Fibroblast of lung (primary cell): ENCODE measurements at regions not wholly inside any gene's neighbourhood (a gene's known extent, or its start where the extent isn't known, plus 50 kb on each side); places are given as distances from the start of the nearest gene placed in this dataset.

ENCODE experiments used
- EZH2 ChIP-seq: IDR thresholded peaks from 2 replicates; pipeline ENCODE4 v1.5.1; 2012; ENCODE audit warnings: low read length, control low read depth, mild to moderate bottlenecking; ENCODE audit errors: missing control alignments
- TF ChIP-seq, protein P1 (sequence below), 2 donors: IDR thresholded peaks in 1 of 2; conservative IDR thresholded peaks in 1 of 2; 1 replicate in 1 of 2; 2 replicates in 1 of 2; pipeline ENCODE4 v1.5.1; 2011 to 2012; ENCODE audit warnings: low read length in 2 of 2, control low read depth in 1 of 2, inconsistent platforms in 1 of 2, low read depth in 1 of 2, mild to moderate bottlenecking in 1 of 2

GRCh38 chr22:25490896-25491295, 73.6 kb upstream of the GRK3 start:
- TF ChIP-seq, protein P1, sequence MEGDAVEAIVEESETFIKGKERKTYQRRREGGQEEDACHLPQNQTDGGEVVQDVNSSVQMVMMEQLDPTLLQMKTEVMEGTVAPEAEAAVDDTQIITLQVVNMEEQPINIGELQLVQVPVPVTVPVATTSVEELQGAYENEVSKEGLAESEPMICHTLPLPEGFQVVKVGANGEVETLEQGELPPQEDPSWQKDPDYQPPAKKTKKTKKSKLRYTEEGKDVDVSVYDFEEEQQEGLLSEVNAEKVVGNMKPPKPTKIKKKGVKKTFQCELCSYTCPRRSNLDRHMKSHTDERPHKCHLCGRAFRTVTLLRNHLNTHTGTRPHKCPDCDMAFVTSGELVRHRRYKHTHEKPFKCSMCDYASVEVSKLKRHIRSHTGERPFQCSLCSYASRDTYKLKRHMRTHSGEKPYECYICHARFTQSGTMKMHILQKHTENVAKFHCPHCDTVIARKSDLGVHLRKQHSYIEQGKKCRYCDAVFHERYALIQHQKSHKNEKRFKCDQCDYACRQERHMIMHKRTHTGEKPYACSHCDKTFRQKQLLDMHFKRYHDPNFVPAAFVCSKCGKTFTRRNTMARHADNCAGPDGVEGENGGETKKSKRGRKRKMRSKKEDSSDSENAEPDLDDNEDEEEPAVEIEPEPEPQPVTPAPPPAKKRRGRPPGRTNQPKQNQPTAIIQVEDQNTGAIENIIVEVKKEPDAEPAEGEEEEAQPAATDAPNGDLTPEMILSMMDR (conservative IDR thresholded peaks at IDR 0.05 in 1 of 2, IDR thresholded peaks at IDR 0.05 in 1 of 2; ENCODE audit: low read depth in 1 of 2, low read length in 2 of 2): no peak
- TF ChIP-seq EZH2: no peak
